ENCODE measurements at regions not wholly inside any gene's neighbourhood (a gene's known extent, or its start where the extent isn't known, plus 50 kb on each side); places are given as distances from the start of the nearest gene placed in this dataset.

DNA sequence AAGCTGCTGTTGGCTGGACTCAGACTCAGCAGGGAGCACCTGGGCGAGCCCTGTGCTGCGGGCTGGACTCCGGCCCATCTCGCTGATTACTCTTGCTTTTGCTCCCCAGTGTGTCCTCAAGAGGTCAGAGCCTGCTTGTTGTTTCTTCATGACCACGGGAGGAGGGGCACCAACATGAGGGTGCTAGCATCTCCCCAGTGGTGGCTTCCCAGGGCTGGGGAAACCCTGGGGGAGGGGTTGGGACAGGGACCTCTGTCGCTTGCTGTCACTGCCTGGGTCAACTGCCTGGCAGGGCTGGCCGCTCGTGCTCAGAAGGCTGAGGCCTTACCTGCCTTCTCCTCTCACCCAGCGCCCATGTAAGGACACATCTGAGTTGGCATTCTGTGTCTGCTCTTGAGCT, 152.3 kb upstream of the SHH start:
- TF ChIP-seq, protein P1, sequence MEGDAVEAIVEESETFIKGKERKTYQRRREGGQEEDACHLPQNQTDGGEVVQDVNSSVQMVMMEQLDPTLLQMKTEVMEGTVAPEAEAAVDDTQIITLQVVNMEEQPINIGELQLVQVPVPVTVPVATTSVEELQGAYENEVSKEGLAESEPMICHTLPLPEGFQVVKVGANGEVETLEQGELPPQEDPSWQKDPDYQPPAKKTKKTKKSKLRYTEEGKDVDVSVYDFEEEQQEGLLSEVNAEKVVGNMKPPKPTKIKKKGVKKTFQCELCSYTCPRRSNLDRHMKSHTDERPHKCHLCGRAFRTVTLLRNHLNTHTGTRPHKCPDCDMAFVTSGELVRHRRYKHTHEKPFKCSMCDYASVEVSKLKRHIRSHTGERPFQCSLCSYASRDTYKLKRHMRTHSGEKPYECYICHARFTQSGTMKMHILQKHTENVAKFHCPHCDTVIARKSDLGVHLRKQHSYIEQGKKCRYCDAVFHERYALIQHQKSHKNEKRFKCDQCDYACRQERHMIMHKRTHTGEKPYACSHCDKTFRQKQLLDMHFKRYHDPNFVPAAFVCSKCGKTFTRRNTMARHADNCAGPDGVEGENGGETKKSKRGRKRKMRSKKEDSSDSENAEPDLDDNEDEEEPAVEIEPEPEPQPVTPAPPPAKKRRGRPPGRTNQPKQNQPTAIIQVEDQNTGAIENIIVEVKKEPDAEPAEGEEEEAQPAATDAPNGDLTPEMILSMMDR (conservative IDR thresholded peaks at IDR 0.05 in 1 of 2, IDR thresholded peaks at IDR 0.05 in 1 of 2; ENCODE audit: low read depth in 1 of 2, low read length in 2 of 2), result no peak
- TF ChIP-seq EZH2 (IDR thresholded peaks at IDR 0.05; ENCODE audit: low read length, missing control alignments), result no peak
